Prostate gland (tissue), 2 donors: ENCODE measurements at regions not wholly inside any gene's neighbourhood (a gene's known extent, or its start where the extent isn't known, plus 50 kb on each side); places are given as distances from the start of the nearest gene placed in this dataset.

Experiments used
- POLR2A ChIP-seq: fragments of 450-650 bp; IDR thresholded peaks from one replicate; pipeline ENCODE4 v1.6.1; 2016; ENCODE audit warnings: antibody characterized with exemption, mild to moderate bottlenecking
- POLR2AphosphoS5 ChIP-seq: sonication (generic); formaldehyde crosslinking; IDR thresholded peaks from one replicate; pipeline ENCODE4 v1.6.1; 2017; ENCODE audit warnings: antibody characterized with exemption
- TF ChIP-seq, protein P1 (sequence below), 4 experiments: fragments of 200-600 bp in 2 of 4; fragments of 450-650 bp in 2 of 4; sonication (generic) in 2 of 4; IDR thresholded peaks; 1 replicate in 3 of 4; 2 replicates in 1 of 4; pipeline ENCODE4 v1.5.1; 2016 to 2019; ENCODE audit warnings: antibody characterized with exemption in 4 of 4, mild to moderate bottlenecking in 2 of 4, moderate library complexity in 2 of 4

DNA sequence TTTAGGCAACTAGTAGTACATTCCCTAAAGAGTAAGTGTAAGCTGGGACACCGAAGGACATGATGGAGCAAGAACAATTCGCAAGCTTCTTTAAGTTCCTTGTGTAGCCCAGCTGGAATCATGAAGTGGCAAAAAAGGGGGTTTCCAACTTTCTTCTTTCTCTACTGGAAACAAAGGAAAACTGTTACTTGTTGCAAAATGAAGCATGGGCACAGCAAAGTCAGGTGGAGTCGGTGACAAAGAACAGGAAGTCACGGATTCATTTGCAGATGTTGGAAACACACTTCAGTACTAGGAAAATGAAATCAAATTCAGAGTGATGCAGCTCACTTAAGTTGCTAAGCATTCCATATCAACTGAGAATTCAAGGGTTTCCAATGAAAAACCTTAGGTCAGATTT, 706.9 kb upstream of the STXBP6 start:
- TF ChIP-seq POLR2A (no peak), POLR2AphosphoS5 (no peak)
- TF ChIP-seq, protein P1, sequence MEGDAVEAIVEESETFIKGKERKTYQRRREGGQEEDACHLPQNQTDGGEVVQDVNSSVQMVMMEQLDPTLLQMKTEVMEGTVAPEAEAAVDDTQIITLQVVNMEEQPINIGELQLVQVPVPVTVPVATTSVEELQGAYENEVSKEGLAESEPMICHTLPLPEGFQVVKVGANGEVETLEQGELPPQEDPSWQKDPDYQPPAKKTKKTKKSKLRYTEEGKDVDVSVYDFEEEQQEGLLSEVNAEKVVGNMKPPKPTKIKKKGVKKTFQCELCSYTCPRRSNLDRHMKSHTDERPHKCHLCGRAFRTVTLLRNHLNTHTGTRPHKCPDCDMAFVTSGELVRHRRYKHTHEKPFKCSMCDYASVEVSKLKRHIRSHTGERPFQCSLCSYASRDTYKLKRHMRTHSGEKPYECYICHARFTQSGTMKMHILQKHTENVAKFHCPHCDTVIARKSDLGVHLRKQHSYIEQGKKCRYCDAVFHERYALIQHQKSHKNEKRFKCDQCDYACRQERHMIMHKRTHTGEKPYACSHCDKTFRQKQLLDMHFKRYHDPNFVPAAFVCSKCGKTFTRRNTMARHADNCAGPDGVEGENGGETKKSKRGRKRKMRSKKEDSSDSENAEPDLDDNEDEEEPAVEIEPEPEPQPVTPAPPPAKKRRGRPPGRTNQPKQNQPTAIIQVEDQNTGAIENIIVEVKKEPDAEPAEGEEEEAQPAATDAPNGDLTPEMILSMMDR (IDR thresholded peaks at IDR 0.05): no peak
